H1 (cell line): ENCODE measurements at regions not wholly inside any gene's neighbourhood (a gene's known extent, or its start where the extent isn't known, plus 50 kb on each side); places are given as distances from the start of the nearest gene placed in this dataset.

Source experiments
- CTCF ChIA-PET: fragments of 300-600 bp; sonication (Branson Sonifier 250); formaldehyde crosslinking; loops from one replicate; lab custom pipeline; 2021; ENCODE audit not compliant: partially characterized antibody; lab: Charles Lee
- POLR2A ChIA-PET: fragments of 300-600 bp; sonication (Branson Sonifier 250); formaldehyde crosslinking; loops from one replicate; lab custom pipeline; 2021; ENCODE audit warnings: inconsistent platforms; ENCODE audit not compliant: partially characterized antibody; lab: Charles Lee
- DNase-seq, 2 experiments: peaks; one replicate each; pipeline versions ENCODE4 v3.0.0 to v3.0.0-alpha.2; 2010 to 2022; ENCODE audit warnings: low spot score in 2 of 2, low read depth in 1 of 2, mixed read lengths in 1 of 2
- FAIRE-seq: peaks from 2 replicates; lab custom pipeline; 2011; peaks lifted over from hg19 to GRCh38; lab: Jason Lieb, UNC
- H2AFZ ChIP-seq: 2 replicates; pipeline ENCODE4 v1.8.1; 2012; ENCODE audit warnings: low read length, inconsistent platforms
- H2AK5ac ChIP-seq: 2 replicates; pipeline ENCODE4 v1.6.1; 2013; ENCODE audit warnings: low read depth, low read length
- H2BK120ac ChIP-seq: replicated peaks from 2 replicates; pipeline ENCODE3; 2013; ENCODE audit warnings: low read depth, low read length, inconsistent platforms
- H2BK12ac ChIP-seq: 2 replicates; pipeline ENCODE4 v1.6.1; 2013; ENCODE audit warnings: low read depth, low read length
- H2BK15ac ChIP-seq: 2 replicates; pipeline ENCODE4 v1.6.1; 2013; ENCODE audit warnings: low read length
- H2BK20ac ChIP-seq: 2 replicates; pipeline ENCODE4 v1.6.1; 2013; ENCODE audit warnings: low read length
- H2BK5ac ChIP-seq: 2 replicates; pipeline ENCODE4 v1.6.1; 2013; ENCODE audit warnings: low read depth, low read length
- H3K14ac ChIP-seq: 2 replicates; pipeline ENCODE4 v1.6.1; 2013; ENCODE audit warnings: inconsistent platforms; ENCODE audit not compliant: insufficient read length
- H3K18ac ChIP-seq: 2 replicates; pipeline ENCODE4 v1.6.1; 2013; ENCODE audit warnings: low read length; ENCODE audit errors: extremely low read depth
- H3K23ac ChIP-seq: 2 replicates; pipeline ENCODE4 v1.6.1; 2013; ENCODE audit warnings: inconsistent platforms; ENCODE audit not compliant: insufficient read length
- H3K23me2 ChIP-seq: 2 replicates; pipeline ENCODE4 v1.6.1; 2013; ENCODE audit warnings: low read depth, low read length
- H3K27ac ChIP-seq: 2 replicates; pipeline ENCODE4 v1.6.1; 2011; ENCODE audit warnings: low read depth, low read length, inconsistent platforms
- H3K27me3 ChIP-seq, 4 experiments: replicated peaks in 1 of 4; 1 replicate in 1 of 4; 2 replicates in 3 of 4; pipeline versions ENCODE4 v1.6.1 to v1.8.1; 2011 to 2013; ENCODE audit warnings: low read length in 3 of 4, mild to moderate bottlenecking in 3 of 4, inconsistent platforms in 2 of 4, mixed read lengths in 2 of 4, moderate library complexity in 1 of 4; ENCODE audit not compliant: control insufficient read depth in 3 of 4, insufficient read depth in 3 of 4; ENCODE audit errors: extremely low read depth in 1 of 4
- H3K36me3 ChIP-seq, 4 experiments: 2 replicates each; pipeline versions ENCODE4 v1.6.1 to v1.8.1; 2011 to 2013; ENCODE audit warnings: mild to moderate bottlenecking in 4 of 4, low read length in 3 of 4, moderate library complexity in 2 of 4, control low read depth in 1 of 4, inconsistent platforms in 1 of 4; ENCODE audit not compliant: insufficient read depth in 4 of 4, control insufficient read depth in 2 of 4
- H3K4ac ChIP-seq: replicated peaks from 2 replicates; pipeline ENCODE3; 2013; ENCODE audit warnings: low read length, low read depth, mixed read lengths, inconsistent platforms; ENCODE audit not compliant: insufficient read length
- H3K4me1 ChIP-seq, 4 experiments: replicated peaks in 1 of 4; 1 replicate in 1 of 4; 2 replicates in 3 of 4; pipeline versions ENCODE4 v1.6.1 to v1.8.1; 2011 to 2013; ENCODE audit warnings: low read length in 3 of 4, inconsistent platforms in 2 of 4, mixed read lengths in 1 of 4; ENCODE audit not compliant: insufficient read depth in 4 of 4, control insufficient read depth in 3 of 4
- H3K4me2 ChIP-seq, 2 experiments: 2 replicates each; pipeline versions ENCODE4 v1.6.1 to v1.8.1; 2011 to 2013; ENCODE audit warnings: low read depth in 2 of 2, low read length in 2 of 2, control low read depth in 1 of 2, inconsistent platforms in 1 of 2, mild to moderate bottlenecking in 1 of 2; ENCODE audit not compliant: insufficient read depth in 1 of 2
- H3K4me3 ChIP-seq, 4 experiments: fragments of 200-600, 300-600 bp in 1 of 4; sonication (generic), shearing (Covaris generic), sonication (Bioruptor Twin) in 1 of 4; 2 replicates each; pipeline versions ENCODE4 v1.5.1 to v1.8.1; 2011 to 2016; ENCODE audit warnings: low read length in 4 of 4, low read depth in 3 of 4, control low read depth in 2 of 4, inconsistent platforms in 2 of 4, mild to moderate bottlenecking in 2 of 4, mixed read lengths in 1 of 4, moderate library complexity in 1 of 4; ENCODE audit not compliant: insufficient read depth in 2 of 4; ENCODE audit errors: extremely low read depth in 1 of 4
- H3K56ac ChIP-seq: replicated peaks from 2 replicates; pipeline ENCODE3; 2013; ENCODE audit warnings: low read depth, mild to moderate bottlenecking, mixed read lengths, low read length, inconsistent platforms; ENCODE audit not compliant: insufficient read length
- H3K79me1 ChIP-seq: 2 replicates; pipeline ENCODE4 v1.6.1; 2013; ENCODE audit warnings: low read depth, low read length, control low read depth
- H3K79me2 ChIP-seq, 2 experiments: 2 replicates each; pipeline versions ENCODE4 v1.6.1 to v1.8.1; 2012 to 2013; ENCODE audit warnings: low read length in 2 of 2, mild to moderate bottlenecking in 2 of 2, inconsistent platforms in 1 of 2; ENCODE audit not compliant: insufficient read depth in 2 of 2, control insufficient read depth in 1 of 2
- H3K9ac ChIP-seq, 4 experiments: replicated peaks in 1 of 4; 1 replicate in 1 of 4; 2 replicates in 3 of 4; pipeline versions ENCODE4 v1.6.1 to v1.8.1; 2011 to 2013; ENCODE audit warnings: low read depth in 3 of 4, low read length in 3 of 4, control low read depth in 2 of 4, mild to moderate bottlenecking in 2 of 4, moderate library complexity in 2 of 4, inconsistent platforms in 1 of 4; ENCODE audit errors: extremely low read depth in 1 of 4
- H3K9me3 ChIP-seq, 2 experiments: 2 replicates each; pipeline versions ENCODE4 v1.6.1 to v1.8.1; 2012 to 2013; ENCODE audit warnings: mild to moderate bottlenecking in 2 of 2, moderate library complexity in 2 of 2, control low read depth in 1 of 2, inconsistent platforms in 1 of 2, low read depth in 1 of 2, low read length in 1 of 2, mixed read lengths in 1 of 2; ENCODE audit not compliant: insufficient read depth in 2 of 2
- H4K20me1 ChIP-seq, 2 experiments: replicated peaks in 1 of 2; 2 replicates each; pipeline versions ENCODE3 to v1.8.1; 2011 to 2013; ENCODE audit warnings: inconsistent platforms in 2 of 2, low read length in 2 of 2, mild to moderate bottlenecking in 1 of 2; ENCODE audit not compliant: insufficient read depth in 2 of 2, control insufficient read depth in 1 of 2
- H4K5ac ChIP-seq: 2 replicates; pipeline ENCODE4 v1.6.1; 2013; ENCODE audit warnings: low read length, low read depth, mixed read lengths, inconsistent platforms; ENCODE audit not compliant: insufficient read length
- H4K8ac ChIP-seq: 2 replicates; pipeline ENCODE4 v1.8.0; 2013; ENCODE audit warnings: mild to moderate bottlenecking, moderate library complexity, low read length, inconsistent platforms; ENCODE audit not compliant: insufficient read depth; ENCODE audit errors: extremely low read depth
- H4K91ac ChIP-seq: replicated peaks from 2 replicates; pipeline ENCODE3; 2013; ENCODE audit warnings: low read length, mixed read lengths, inconsistent platforms; ENCODE audit not compliant: insufficient read length
- ATF3 ChIP-seq: IDR thresholded peaks from 2 replicates; pipeline ENCODE4 v1.6.1; 2011; ENCODE audit warnings: low read depth, mild to moderate bottlenecking, low read length; ENCODE audit not compliant: insufficient read depth
- CTCF ChIP-seq, 3 experiments: IDR thresholded peaks; 1 replicate in 2 of 3; 2 replicates in 1 of 3; pipeline versions ENCODE4 v1.5.1 to v1.6.1; 2011; ENCODE audit warnings: low read length in 3 of 3, mild to moderate bottlenecking in 3 of 3, inconsistent platforms in 2 of 3, low read depth in 1 of 3, moderate library complexity in 1 of 3; ENCODE audit not compliant: insufficient read depth in 1 of 3; ENCODE audit errors: control extremely low read depth in 1 of 3
- EZH2 ChIP-seq: fragments of 200-600 bp; sonication (generic); IDR thresholded peaks from 2 replicates; pipeline ENCODE4 v1.7.1; 2012; ENCODE audit warnings: low read depth, mild to moderate bottlenecking, moderate library complexity, low read length, inconsistent platforms; ENCODE audit not compliant: severe bottlenecking
- HDAC6 ChIP-seq: IDR thresholded peaks from one replicate; pipeline ENCODE4 v1.7.1; 2012; ENCODE audit warnings: low read depth, mild to moderate bottlenecking, inconsistent platforms, low read length, moderate library complexity
- JUND ChIP-seq: IDR thresholded peaks from 2 replicates; pipeline ENCODE4 v1.6.1; 2011; ENCODE audit warnings: mild to moderate bottlenecking, improper control_type of control experiment, low read length
- KDM5A ChIP-seq: fragments of 200-600 bp; IDR thresholded peaks from 2 replicates; pipeline ENCODE4 v1.7.1; 2012; ENCODE audit warnings: mild to moderate bottlenecking, low read length, inconsistent platforms, mixed read lengths
- POU5F1 ChIP-seq: IDR thresholded peaks from 2 replicates; pipeline ENCODE4 v1.6.1; 2011; ENCODE audit warnings: low read depth, mild to moderate bottlenecking, low read length, moderate library complexity
- RAD21 ChIP-seq, 2 experiments: IDR thresholded peaks in 1 of 2; conservative IDR thresholded peaks in 1 of 2; 2 replicates each; pipeline ENCODE4 v1.6.1; 2011; ENCODE audit warnings: low read depth in 2 of 2, low read length in 2 of 2, improper control_type of control experiment in 1 of 2, inconsistent platforms in 1 of 2, mild to moderate bottlenecking in 1 of 2, moderate library complexity in 1 of 2
- SIN3A ChIP-seq, 2 experiments: IDR thresholded peaks in 1 of 2; conservative IDR thresholded peaks in 1 of 2; 2 replicates each; pipeline ENCODE4 v1.6.1; 2011 to 2012; ENCODE audit warnings: low read length in 2 of 2, improper control_type of control experiment in 1 of 2, low read depth in 1 of 2, mild to moderate bottlenecking in 1 of 2
- SIRT6 ChIP-seq: IDR thresholded peaks from one replicate; pipeline ENCODE4 v1.7.1; 2012; ENCODE audit warnings: low read length, inconsistent platforms
- TCF12 ChIP-seq: IDR thresholded peaks from 2 replicates; pipeline ENCODE4 v1.6.1; 2011; ENCODE audit warnings: low read depth, mild to moderate bottlenecking, low read length
- WGBS, 2 experiments: shearing (Covaris generic) in 1 of 2; methylation state at CpG; one replicate each; pipeline versions ENCODE4 v1.1.6 to v1.1.7; 2013 to 2015; ENCODE audit warnings: low lambda C conversion rate in 2 of 2, mixed read lengths in 2 of 2, inconsistent platforms in 1 of 2, low coverage in 1 of 2, missing lambda C conversion rate in 1 of 2; ENCODE audit not compliant: insufficient replicate concordance in 2 of 2, insufficient coverage in 1 of 2, insufficient read length in 1 of 2; ENCODE audit errors: extremely low coverage in 1 of 2, missing lambda C conversion rate in 1 of 2; 5-methylcytosine and 5-hydroxymethylcytosine counted together

GRCh38 chr1:168894397-168894903, 165.4 kb upstream of the DPT start:
- no peaks in the 10 kb centered on the region for H3K79me2 ChIP-seq
- no peaks in the 10 kb centered on the region for H3K4me1 ChIP-seq
- H2BK120ac ChIP-seq, result no peak overlapping the region
- CTCF ChIA-PET, result no interaction called here
- H3K27ac ChIP-seq, result no peak overlapping the region
- no peak overlapping the region for H3K4ac ChIP-seq
- H3K36me3 ChIP-seq, result no peaks in the 10 kb centered on the region
- no peak overlapping the region for H2BK12ac ChIP-seq
- 95% methylated on average over 3 of the region's 4 CpGs; no CpG with 5 or more reads in 1 of the 2 experiments for WGBS, 2 experiments
- H3K23me2 ChIP-seq, result no peaks in the 10 kb centered on the region
- no peak overlapping the region for H2AK5ac ChIP-seq
- H2BK20ac ChIP-seq, result no peak overlapping the region
- no peaks in the 10 kb centered on the region for H3K9me3 ChIP-seq
- no peak overlapping the region for H3K23ac ChIP-seq
- POLR2A ChIA-PET, result no interaction called here
- no peak overlapping the region for H3K56ac ChIP-seq
- H2BK5ac ChIP-seq, result no peak overlapping the region
- no peak overlapping the region for H2BK15ac ChIP-seq
- TF ChIP-seq HDAC6, result no peak
- no peak for TF ChIP-seq RAD21 (IDR thresholded peaks at IDR 0.05 in 1 of 2, conservative IDR thresholded peaks at IDR 0.05 in 1 of 2; ENCODE audit: low read depth in 2 of 2, low read length in 2 of 2)
- no peak for TF ChIP-seq ATF3
- no peak for TF ChIP-seq TCF12
- TF ChIP-seq EZH2, result no peak
- TF ChIP-seq POU5F1, result no peak
- TF ChIP-seq SIN3A (conservative IDR thresholded peaks at IDR 0.05 in 1 of 2, IDR thresholded peaks at IDR 0.05 in 1 of 2; ENCODE audit: low read depth in 1 of 2, low read length in 2 of 2), result no peak
- no peak for TF ChIP-seq SIRT6
- TF ChIP-seq CTCF (IDR thresholded peaks at IDR 0.05; ENCODE audit: control extremely low read depth in 1 of 3, insufficient read depth in 1 of 3, low read depth in 1 of 3, low read length in 3 of 3), result no peak
- TF ChIP-seq JUND, result no peak
- no peak for TF ChIP-seq KDM5A
- TF ChIP-seq, all 59 proteins: peak for 0
- H3K18ac ChIP-seq, result no peak overlapping the region
- H3K79me1 ChIP-seq, result no peaks in the 10 kb centered on the region
- no peak overlapping the region for H3K4me3 ChIP-seq
- no peak overlapping the region for H4K5ac ChIP-seq
- H4K20me1 ChIP-seq, result no peaks in the 10 kb centered on the region
- H4K91ac ChIP-seq, result no peak overlapping the region
- H3K4me2 ChIP-seq, result no peak overlapping the region
- no peak overlapping the region for H2AFZ ChIP-seq
- DNase-seq (no peak), FAIRE-seq (no peak)
- no peak overlapping the region for H3K14ac ChIP-seq
- no peak overlapping the region for H4K8ac ChIP-seq
- no peak overlapping the region for H3K9ac ChIP-seq
- no peaks in the 10 kb centered on the region for H3K27me3 ChIP-seq
